NOMO-1 treated with dmso at 0.1 percent for 144 hours (cell line): ENCODE measurements at regions not wholly inside any gene's neighbourhood (a gene's known extent, or its start where the extent isn't known, plus 50 kb on each side); places are given as distances from the start of the nearest gene placed in this dataset.

ENCODE experiments used
- DNase-seq: peaks from one replicate; lab custom pipeline; 2025; ENCODE audit not compliant: unreplicated experiment; lab: John Stamatoyannopoulos, UW

DNA sequence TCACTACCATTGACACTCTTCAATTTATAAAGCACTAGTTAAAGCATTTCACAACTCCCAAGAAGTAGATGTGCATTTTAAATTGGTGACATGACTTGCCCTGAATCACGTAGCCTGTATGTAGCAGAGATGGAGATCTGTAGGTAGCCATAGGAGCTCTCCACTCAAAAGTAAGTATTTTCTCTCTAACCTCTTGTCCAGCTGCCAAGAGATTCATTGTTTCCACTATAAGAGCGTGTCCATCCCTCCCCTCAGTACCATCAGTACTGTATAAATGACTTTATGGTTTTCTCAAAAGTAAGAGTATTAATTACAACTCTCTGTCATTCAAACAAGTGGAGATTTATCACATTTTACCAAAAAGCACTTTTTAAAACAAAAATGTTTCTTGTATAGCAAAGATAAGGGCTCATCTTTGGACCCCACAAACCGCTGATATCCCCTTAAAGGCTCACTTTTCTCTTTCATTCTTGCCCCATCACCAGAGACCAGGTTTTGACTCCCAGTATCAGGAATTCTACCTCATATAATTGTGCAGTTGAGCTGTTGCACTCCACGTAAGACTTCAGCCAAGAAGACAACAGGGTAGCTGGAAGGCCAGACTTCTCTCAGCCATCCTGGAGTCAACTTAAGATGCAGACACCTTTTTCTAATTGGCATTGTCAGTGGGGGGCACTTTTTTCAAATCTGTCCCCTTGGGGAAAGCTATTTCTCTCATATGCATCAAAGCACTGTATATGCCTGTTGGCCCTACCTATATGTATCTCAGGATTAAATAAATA, 78.0 kb upstream of the GALNT5 start:
- DNase-seq = no peak

DNA sequence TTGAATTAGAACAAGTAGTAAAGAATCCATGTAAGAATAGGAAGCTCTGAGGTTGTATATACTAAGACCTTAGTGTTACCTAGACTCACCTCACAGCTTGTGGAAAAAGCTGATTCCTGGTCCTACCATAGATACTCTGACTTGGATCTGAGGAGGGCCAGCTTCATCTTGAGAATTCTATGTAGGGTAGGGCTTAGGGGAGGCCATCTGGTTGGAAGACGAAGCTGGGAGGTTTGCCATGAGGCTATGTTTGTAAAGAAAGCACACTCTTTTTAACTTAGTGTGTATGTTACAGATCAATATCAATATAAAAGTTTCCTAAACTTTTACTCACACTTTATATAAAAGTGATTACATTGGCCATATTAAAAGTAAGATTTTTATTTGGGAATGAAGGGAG, 77.1 kb upstream of the GALNT5 start:
- DNase-seq = no peak

DNA sequence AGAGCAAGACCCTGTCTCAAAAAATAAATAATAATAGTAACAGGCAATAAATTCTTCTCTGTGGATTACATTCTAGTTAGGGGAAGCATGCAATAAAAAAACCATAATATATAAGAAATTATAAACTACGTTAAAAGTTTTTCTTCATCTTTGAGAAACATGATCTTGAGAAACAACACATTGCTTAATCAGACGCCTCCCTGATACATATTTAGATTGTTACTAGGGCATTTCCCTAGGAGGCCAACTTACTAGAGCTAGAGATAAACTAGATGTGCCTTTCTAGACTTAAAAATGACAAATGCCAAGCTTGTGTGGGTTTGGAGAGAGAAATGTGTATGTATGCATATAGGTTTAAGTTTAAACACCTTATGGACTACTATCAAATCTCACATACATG, 76.3 kb upstream of the GALNT5 start:
- no peak for DNase-seq

DNA sequence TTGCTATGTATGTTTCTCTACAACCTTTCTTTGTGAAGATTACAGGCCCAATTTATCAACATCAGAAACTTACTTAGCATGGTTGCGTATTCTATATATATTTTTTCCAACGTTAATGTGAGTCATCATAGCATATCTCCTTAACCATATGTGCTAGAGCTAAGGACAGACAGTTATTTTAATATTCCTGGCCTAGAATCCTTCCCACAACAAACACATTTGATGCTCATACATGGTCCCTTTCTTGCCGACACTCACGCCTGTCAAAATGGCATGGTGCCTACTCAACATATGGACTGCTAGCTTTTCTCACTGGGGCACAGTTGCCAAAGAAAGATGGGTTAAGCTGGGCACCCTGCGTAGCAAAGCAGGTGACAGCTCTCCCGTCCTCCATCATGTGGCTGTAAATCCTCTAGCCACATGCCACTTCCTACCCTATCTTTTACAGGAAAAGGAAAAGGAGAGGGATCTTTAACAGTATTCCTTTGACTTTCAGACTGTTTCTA, 75.2 kb upstream of the GALNT5 start:
- DNase-seq = no peak

DNA sequence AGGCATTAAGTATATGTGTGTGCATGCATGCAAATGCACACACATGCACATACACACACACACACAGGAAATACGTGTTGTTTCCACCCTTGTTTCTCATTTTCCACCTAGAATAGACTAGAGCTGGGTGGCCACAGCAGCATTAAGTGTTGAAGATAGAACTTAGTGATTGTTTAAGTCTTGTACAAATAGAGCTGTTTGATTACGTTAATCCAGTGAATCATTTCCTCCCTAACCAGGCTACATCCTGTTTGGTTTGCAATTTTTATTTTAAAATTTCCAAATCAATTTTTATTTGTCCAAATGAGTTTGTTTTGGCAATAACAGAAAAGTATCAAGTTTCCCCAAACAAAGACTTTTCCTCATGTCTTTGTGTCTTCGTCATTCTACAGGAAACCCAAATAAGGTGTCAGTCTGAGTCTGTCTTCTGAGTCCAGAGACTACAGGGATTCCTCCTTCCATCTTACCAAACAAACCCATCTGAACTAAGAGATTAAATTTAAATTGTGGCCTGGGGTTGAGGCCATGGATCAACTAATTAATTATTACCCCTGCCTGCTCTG, 74.6 kb upstream of the GALNT5 start:
- DNase-seq = no peak

DNA sequence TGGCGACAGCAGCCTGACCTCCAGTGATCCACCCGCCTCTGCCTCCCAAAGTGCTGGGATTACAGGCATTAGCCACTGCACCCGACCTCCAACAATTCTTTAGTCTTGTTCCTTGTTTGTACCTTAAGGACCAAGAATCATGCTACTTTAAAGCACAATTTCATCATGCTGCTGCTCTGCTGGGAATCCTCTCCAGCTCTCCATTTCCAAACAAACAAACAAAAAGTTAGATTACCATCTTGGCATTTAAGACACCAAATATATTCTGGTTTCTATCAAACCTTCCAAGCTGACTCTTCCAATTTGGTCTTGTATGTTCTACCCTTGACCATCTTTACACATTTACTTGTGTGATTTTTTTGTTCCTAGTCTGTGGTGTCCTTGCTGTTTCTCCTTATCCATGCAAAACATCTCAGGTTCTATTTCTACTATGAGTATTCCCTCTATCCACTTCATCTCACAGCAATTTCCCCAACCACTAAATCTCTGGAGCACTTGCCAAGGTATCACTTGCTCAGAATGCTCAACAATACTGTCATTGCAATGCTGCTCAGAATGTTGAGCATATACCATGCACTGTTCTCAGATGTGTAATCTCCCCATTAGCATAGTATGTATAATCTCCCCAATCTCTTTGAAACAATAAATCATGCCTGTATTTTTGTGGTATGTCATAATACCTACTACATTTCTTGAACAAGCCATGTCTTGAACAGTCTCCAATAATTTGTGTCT, 73.2 kb upstream of the GALNT5 start:
- DNase-seq = no peak

DNA sequence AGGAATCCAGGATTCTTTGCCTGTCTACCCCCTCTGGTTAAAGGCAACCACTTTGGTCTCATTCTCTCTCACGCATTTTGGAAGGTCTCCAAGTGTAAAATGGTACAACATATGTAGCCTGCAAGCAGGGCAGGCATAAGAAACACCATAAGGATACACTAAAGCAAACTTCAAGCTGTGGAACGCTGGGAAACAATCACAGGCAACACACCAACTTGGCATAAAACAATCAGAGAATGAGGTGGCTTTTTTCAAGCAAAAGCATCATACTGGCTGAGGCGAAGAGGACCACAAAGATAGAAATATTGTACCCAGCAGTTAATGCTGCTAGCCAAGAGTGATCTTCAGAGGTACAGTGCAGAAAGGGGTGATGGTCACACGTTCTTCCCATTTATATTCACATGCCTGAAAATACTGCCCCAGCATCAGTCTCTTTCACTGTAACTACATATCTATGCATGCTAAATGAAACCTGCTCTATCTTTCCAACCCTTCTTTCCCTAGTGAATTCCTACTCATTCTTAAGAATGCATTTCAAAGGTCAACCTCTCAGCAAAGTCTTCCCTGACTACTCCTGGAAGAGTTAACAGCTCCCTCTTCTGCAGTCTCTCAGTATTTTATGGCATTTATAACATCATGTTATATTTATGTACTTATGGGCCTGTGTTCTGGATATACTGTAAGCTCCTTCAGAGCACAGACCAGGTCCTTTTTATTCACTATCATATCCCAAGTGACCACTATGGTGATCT, 71.9 kb upstream of the GALNT5 start:
- DNase-seq = no peak

DNA sequence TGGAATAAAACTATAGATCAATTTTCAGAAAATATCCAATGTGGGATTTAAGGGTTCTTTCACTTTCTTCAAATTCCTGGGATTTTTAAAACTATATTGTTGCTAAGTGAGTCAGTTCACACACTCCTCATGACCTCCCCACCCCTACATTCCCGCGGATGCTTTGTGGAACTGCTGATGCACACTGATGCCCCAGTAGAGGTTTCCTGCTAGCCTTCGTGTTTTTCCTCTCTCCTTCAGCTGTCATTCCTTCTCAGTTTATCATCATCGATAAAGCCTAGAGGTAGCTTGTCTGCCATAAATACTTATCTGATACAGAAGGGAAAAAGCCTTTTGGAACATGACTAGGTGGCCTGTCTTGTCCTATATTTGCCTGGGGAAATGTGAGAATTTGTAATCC, 67.4 kb upstream of the GALNT5 start:
- no peak for DNase-seq

DNA sequence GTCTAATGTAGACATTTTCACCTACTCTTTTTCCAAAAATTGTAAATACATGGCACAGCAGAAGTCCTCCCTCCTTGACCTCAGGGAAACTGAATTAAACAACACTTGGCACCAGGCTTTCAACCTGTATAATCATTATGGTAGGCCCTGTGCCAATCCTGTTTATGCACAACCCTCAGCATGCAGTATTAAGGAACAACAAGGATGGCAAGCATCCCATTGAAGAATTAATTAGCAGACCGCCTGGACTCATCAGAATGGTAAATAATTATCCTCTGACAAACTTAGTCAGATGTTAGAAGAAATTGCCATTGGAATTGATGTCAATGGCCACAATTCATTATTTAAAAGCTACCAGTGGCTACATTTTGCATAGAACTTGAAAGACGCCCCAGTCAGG, 66.3 kb upstream of the GALNT5 start:
- DNase-seq = no peak

DNA sequence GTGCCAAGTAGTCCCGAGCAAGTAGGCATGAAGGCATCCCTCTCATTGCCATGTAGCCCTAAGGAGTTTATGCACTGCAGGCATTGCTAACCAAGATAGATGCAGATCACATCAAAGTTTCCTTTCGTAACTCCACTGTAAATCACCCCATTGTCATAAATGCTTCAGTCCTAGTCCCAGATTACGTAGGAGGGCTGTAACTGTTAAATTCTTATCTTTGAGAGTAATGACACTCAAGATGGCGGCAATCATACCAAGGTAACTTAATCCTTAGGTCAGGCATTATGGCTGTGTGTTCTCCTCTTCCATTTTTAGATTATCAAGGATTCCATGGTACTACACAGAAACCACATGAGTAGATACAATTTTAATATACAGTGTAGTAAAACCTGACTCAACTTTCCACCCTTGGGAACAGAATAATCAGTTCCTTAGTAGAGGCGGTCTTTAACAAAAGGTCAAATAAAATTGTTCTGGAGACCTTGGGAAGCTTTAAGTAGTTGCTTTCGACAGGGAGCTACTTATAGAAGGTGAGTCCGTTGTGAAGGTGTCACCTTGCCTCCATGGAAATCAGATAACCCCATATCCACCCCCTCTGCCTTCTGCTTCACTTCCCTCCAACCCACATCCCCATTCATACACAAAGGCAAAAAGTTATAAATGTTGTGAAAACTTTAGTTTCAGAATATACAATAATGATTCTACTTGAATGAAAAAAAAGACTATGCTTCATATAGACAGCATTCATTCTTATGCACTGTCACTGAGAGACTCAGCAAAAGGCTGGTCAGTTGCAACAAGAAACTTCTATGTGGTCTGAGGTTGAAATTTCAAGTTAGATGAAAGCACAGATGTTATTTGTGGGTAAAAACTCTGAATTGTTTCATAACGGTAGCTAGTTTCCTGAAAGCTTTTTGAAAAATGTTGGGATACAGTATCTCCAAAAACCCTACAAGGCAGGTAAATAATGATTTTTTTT, 64.8 kb upstream of the GALNT5 start:
- DNase-seq = no peak

DNA sequence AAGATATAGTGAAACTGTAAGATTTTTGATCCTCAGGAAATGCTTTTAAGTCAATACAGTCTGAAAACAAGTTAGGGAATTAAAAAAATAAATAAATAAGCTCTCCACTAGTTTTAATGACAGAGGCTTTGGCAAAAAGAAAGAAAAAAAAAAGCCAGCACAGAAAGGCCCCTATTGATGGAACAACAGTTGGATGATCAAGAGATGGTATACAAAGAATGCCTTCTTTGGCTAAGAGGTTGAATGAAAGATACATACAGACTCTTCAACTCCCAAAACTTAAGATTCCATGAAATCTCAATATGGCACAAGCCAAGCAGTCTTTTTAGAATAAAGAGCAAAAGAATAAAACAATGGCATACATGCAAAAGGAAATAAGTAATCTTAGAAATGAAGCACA, 64.0 kb upstream of the GALNT5 start:
- DNase-seq = no peak

DNA sequence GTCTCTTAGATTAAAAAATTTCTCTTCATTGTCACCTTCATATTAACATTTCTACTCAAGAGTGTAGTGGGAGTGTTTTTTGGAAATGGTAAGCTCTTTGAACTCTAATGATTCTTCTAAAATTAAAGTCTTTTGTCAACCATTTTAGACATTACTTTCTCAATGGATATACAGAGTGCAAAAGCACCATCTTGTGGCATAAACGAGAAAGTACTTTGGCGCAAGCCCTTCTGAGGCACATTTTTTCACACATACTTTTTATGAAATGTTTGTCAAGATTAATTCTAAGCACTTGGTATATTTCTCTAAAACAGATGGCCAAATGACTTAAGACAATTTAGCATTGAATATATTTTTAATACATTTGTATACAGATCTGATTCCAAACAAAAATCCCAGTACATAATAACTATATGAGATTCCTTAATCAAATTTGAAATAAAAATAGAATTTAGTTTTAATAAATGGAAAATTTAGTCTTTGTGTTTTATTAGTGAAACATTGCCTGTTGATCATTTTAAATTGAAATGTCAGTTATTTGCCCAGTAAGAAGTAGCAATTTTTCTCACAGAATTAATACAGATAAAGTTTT, 63.3 kb upstream of the GALNT5 start:
- DNase-seq = peak; percentile 30

DNA sequence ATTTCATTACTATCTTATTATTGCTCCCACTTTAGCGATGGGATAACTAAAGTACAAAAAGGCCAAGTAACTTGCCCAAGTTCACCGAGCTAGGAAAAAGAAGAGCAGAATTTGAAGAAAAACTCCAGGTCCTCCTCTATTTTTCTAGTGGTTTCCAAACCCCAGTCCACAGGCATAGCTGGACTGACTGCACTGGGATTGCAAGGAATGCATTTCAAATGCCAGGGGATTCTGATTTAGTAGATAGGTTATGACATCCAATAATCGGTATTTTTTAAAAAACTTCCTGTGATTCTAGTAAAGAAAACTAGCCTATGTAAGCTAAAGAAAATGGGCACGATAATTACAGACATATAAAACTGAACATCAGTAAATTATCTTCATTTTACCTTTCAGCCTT, 62.7 kb upstream of the GALNT5 start:
- DNase-seq = no peak

DNA sequence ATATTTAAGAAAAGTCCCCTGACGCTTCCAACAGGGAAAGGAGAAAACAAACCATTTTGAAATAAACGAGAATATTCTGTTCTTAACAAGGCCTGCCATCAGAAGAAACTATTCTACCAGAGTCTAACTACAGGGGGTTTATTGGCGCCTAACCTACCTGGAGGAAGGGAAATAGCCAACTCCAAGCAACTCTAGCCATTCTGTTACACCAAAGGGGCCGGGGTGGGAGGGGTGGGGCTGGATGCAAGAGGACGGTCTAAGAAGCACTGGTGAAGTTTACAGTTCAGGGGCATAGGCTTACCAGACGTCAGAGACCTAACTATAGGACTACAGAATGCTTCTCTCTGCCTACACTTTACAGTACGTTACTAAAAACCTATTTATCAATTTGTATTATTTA, 60.5 kb upstream of the GALNT5 start:
- no peak for DNase-seq

DNA sequence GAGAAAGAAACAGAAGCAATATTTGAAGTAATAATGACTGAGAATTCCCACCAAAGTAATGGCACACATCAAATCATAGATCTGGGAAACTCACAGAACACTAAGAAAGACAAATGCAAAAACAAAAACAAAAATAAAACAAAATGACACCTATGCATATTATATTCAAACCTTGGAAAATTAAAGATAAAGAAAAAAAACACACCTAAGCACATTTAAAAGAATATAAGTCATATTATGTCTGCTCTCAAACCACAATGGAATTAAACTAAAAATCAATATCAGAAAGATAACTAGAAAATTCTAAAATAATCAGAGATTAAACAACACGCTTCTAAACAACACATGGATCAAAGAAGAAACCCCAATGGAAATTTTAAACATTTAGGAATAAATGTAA, 59.7 kb upstream of the GALNT5 start:
- no peak for DNase-seq

DNA sequence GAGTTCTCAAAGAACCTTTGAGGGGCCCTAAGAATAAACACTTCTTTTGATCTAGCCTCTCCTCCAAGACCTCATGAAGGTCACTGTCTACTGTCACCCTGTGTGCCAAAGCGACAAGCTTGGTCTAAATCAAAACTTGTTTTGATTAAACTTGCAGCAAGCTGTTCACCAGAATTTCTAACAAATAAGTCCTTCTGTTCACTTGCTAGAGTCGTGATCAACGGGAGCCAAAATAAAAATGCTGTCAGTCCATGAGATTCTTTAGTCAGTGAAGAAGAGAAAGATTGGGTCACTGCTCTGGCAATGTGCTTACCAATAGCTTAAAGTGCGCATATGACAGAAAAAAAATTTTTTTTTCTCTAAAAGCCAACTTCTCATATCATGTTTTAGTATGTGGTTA, 53.9 kb upstream of the GALNT5 start:
- DNase-seq = no peak

DNA sequence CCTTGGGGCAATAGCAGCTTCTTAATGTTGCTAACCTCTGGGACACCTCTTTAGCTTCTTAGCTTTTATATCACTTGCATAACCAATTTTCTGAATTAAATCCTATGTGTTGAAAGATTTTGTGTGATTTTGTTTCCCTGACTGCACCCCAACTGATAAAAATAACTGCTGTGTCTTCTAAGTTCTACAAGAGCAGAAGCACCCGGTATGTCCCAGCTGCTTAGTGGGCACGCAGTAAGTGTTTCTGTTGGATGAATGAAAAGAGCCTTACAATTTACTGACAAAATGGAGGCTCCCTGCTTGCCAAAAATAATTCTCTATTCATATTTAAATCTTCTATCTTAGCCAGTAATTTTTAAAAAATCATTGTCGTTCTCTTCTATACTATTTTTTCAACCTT, 53.1 kb upstream of the GALNT5 start:
- no peak for DNase-seq

DNA sequence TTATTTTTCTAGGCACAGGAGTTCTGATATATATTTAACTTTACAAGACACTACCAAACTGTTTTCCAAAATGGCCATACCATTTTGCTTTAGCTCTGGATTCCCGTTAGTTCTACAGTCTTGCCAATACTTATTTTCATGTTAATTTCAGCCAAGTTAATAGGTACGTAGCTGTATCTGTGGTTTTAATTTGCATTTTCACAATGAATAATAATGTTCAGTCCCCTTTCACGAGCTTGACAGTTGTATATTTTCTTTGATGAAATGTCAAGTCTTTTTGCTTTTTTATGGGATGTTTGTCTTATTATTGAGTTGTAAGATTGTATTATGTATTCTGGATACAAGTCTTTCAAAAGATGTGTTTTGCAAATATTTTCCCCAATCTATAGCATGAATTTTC, 50.6 kb upstream of the GALNT5 start:
- DNase-seq = no peak
